Fibroblast of skin of back (primary cell): ENCODE measurements at regions not wholly inside any gene's neighbourhood (a gene's known extent, or its start where the extent isn't known, plus 50 kb on each side); places are given as distances from the start of the nearest gene placed in this dataset.
A peak's percentile ranks its signal among the peaks of the same experiment; 100 is the strongest.
"Not testable (repeated sequence)": the region's sequence is repeated elsewhere in the genome, so short reads cannot be mapped to it uniquely, and the experiment has no call there.

Experiments
- DNase-seq: peaks from one replicate; pipeline ENCODE4 v3.0.0-alpha.2; 2013

GRCh38 chr2:175326164-175326563 lies 144.7 kb upstream of the ATP5MC3 start:
- DNase-seq = not testable (repeated sequence)

GRCh38 chr2:175323162-175323561 lies 141.7 kb upstream of the ATP5MC3 start:
- DNase-seq = no peak

- DNase-seq = no peak
Measured at GRCh38 chr2:175318542-175318941, 137.0 kb upstream of the ATP5MC3 start.

GRCh38 chr2:175317751-175318150 lies 136.2 kb upstream of the ATP5MC3 start:
- DNase-seq = no peak

GRCh38 chr2:175312137-175312536 lies 130.6 kb upstream of the ATP5MC3 start:
- DNase-seq = no peak

GRCh38 chr2:175310813-175311504 lies 129.4 kb upstream of the ATP5MC3 start:
- no peak for DNase-seq

- DNase-seq = peak; percentile 5
Measured at GRCh38 chr2:175309799-175310198, 128.3 kb upstream of the ATP5MC3 start.

- DNase-seq = no peak
Measured at GRCh38 chr2:175308005-175308404, 126.5 kb upstream of the ATP5MC3 start.

GRCh38 chr2:175304541-175304940 lies 123.0 kb upstream of the ATP5MC3 start:
- no peak for DNase-seq

- DNase-seq = no peak
Measured at GRCh38 chr2:175293776-175294175, 112.3 kb upstream of the ATP5MC3 start.

GRCh38 chr2:175293195-175293594 lies 111.7 kb upstream of the ATP5MC3 start:
- DNase-seq = no peak

GRCh38 chr2:175282886-175283285 lies 101.4 kb upstream of the ATP5MC3 start:
- no peak for DNase-seq

GRCh38 chr2:175282300-175282699 lies 100.8 kb upstream of the ATP5MC3 start:
- DNase-seq = peak; percentile 43

GRCh38 chr2:175277772-175278171 lies 96.3 kb upstream of the ATP5MC3 start:
- no peak for DNase-seq

GRCh38 chr2:175275539-175275938 lies 94.0 kb upstream of the ATP5MC3 start:
- no peak for DNase-seq

- no peak for DNase-seq
Measured at GRCh38 chr2:175259164-175259563, 77.7 kb upstream of the ATP5MC3 start.

GRCh38 chr2:175256806-175257585 lies 75.5 kb upstream of the ATP5MC3 start:
- DNase-seq = no peak

- DNase-seq = not testable (repeated sequence)
Measured at GRCh38 chr2:175256391-175256790, 74.9 kb upstream of the ATP5MC3 start.

GRCh38 chr2:175253871-175254270 lies 72.4 kb upstream of the ATP5MC3 start:
- no peak for DNase-seq

GRCh38 chr2:175251425-175252041 lies 70.0 kb upstream of the ATP5MC3 start:
- peak; percentile 47 for DNase-seq

GRCh38 chr2:175247159-175247558 lies 65.6 kb upstream of the ATP5MC3 start:
- DNase-seq = no peak

- no peak for DNase-seq
Measured at GRCh38 chr2:175244697-175245096, 63.2 kb upstream of the ATP5MC3 start.

GRCh38 chr2:175241691-175242090 lies 60.2 kb upstream of the ATP5MC3 start:
- no peak for DNase-seq

GRCh38 chr2:175240033-175240432 lies 58.5 kb upstream of the ATP5MC3 start:
- DNase-seq = not testable (repeated sequence)
